IMR-90 (cell line): ENCODE measurements at regions not wholly inside any gene's neighbourhood (a gene's known extent, or its start where the extent isn't known, plus 50 kb on each side); places are given as distances from the start of the nearest gene placed in this dataset.

Experiments
- ATAC-seq: fragments of 200-7000 bp; cut with Tn5 transposase; 2 replicates; pipeline ENCODE4 v1.9.1; 2020; ENCODE audit warnings: low read depth, mild to moderate bottlenecking, moderate library complexity
- BruUV-seq: library from RNA; stranded (reverse); fragments of 400-500 nt; replicated peaks from 2 replicates; lab custom pipeline; 2021; lab: Mats Ljungman, UMichigan
- CTCF ChIA-PET: fragments of 300-600 bp; formaldehyde crosslinking; extraction: SDS; loops from one replicate; lab custom pipeline; 2021; ENCODE audit warnings: antibody characterized with exemption; lab: Yijun Ruan, JAX
- POLR2A ChIA-PET: fragments of 300-600 bp; sonication (Branson Sonifier 250); formaldehyde crosslinking; loops from one replicate; lab custom pipeline; 2022; ENCODE audit warnings: antibody characterized with exemption; ENCODE audit not compliant: unreplicated experiment; lab: Charles Lee
- DNase-seq: peaks from one replicate; pipeline ENCODE4 v3.0.0; 2013
- H2AFZ ChIP-seq: replicated peaks from 2 replicates; pipeline ENCODE3; 2013; ENCODE audit warnings: low read length, mild to moderate bottlenecking; ENCODE audit not compliant: poor library complexity
- H2AK5ac ChIP-seq: 2 replicates; pipeline ENCODE4 v1.6.1; 2013; ENCODE audit warnings: low read depth, low read length, inconsistent platforms
- H2AK9ac ChIP-seq: replicated peaks from 2 replicates; pipeline ENCODE3; 2013; ENCODE audit warnings: mild to moderate bottlenecking, low read depth, low read length, moderate library complexity; ENCODE audit not compliant: poor library complexity
- H2BK120ac ChIP-seq: 2 replicates; pipeline ENCODE4 v1.6.1; 2013; ENCODE audit warnings: low read depth, low read length, inconsistent platforms
- H2BK15ac ChIP-seq: 3 replicates; pipeline ENCODE4 v1.6.1; 2013; ENCODE audit warnings: low read depth, low read length, inconsistent platforms
- H2BK20ac ChIP-seq: 2 replicates; pipeline ENCODE4 v1.6.1; 2013; ENCODE audit warnings: low read depth, mild to moderate bottlenecking, inconsistent platforms, low read length, moderate library complexity
- H2BK5ac ChIP-seq: 2 replicates; pipeline ENCODE4 v1.6.1; 2013; ENCODE audit warnings: mild to moderate bottlenecking, low read depth, low read length, inconsistent platforms; ENCODE audit not compliant: poor library complexity, severe bottlenecking
- H3K14ac ChIP-seq: replicated peaks from 2 replicates; pipeline ENCODE4 v1.6.1; 2013; ENCODE audit warnings: low read depth, low read length, inconsistent platforms
- H3K18ac ChIP-seq: 2 replicates; pipeline ENCODE4 v1.6.1; 2013; ENCODE audit warnings: low read depth, low read length, control low read depth
- H3K23ac ChIP-seq: 2 replicates; pipeline ENCODE4 v1.6.1; 2013; ENCODE audit warnings: low read depth, low read length, inconsistent platforms
- H3K27ac ChIP-seq: 2 replicates; pipeline ENCODE4 v1.5.1; 2013; ENCODE audit warnings: mild to moderate bottlenecking, control low read depth, low read length; ENCODE audit not compliant: insufficient read depth
- H3K27me3 ChIP-seq: 2 replicates; pipeline ENCODE4 v1.6.1; 2013; ENCODE audit warnings: low read length; ENCODE audit not compliant: control insufficient read depth, insufficient read depth
- H3K36me3 ChIP-seq: 2 replicates; pipeline ENCODE4 v1.6.1; 2013; ENCODE audit warnings: low read length, mixed read lengths; ENCODE audit not compliant: control insufficient read depth, insufficient read depth
- H3K4ac ChIP-seq: 2 replicates; pipeline ENCODE4 v1.6.1; 2013; ENCODE audit warnings: low read depth, low read length, inconsistent platforms
- H3K4me1 ChIP-seq: 2 replicates; pipeline ENCODE4 v1.6.1; 2013; ENCODE audit warnings: low read length, mixed read lengths; ENCODE audit not compliant: control insufficient read depth, insufficient read depth
- H3K4me2 ChIP-seq: 2 replicates; pipeline ENCODE4 v1.6.1; 2013; ENCODE audit warnings: low read depth, mild to moderate bottlenecking, control low read depth, low read length, moderate library complexity
- H3K4me3 ChIP-seq: 2 replicates; pipeline ENCODE4 v1.5.1; 2013; ENCODE audit warnings: low read depth, mild to moderate bottlenecking, control low read depth, low read length, moderate library complexity; ENCODE audit not compliant: insufficient read depth
- H3K56ac ChIP-seq: 2 replicates; pipeline ENCODE4 v1.6.1; 2013; ENCODE audit warnings: low read length, inconsistent platforms; ENCODE audit not compliant: insufficient read depth; ENCODE audit errors: extremely low read depth
- H3K79me1 ChIP-seq, 2 experiments: 2 replicates each; pipeline ENCODE4 v1.6.1; 2013; ENCODE audit warnings: low read length in 2 of 2, inconsistent platforms in 1 of 2, low read depth in 1 of 2
- H3K9ac ChIP-seq: 2 replicates; pipeline ENCODE4 v1.6.1; 2013; ENCODE audit warnings: low read depth, low read length, control low read depth
- H3K9me1 ChIP-seq: 2 replicates; pipeline ENCODE4 v1.6.1; 2013; ENCODE audit warnings: low read length, inconsistent platforms; ENCODE audit not compliant: insufficient read depth
- H3K9me3 ChIP-seq: 2 replicates; pipeline ENCODE4 v1.6.1; 2013; ENCODE audit warnings: low read length; ENCODE audit not compliant: control insufficient read depth, insufficient read depth
- H4K20me1 ChIP-seq: 2 replicates; pipeline ENCODE4 v1.6.1; 2013; ENCODE audit warnings: low read length, inconsistent platforms; ENCODE audit not compliant: insufficient read depth
- H4K5ac ChIP-seq: 2 replicates; pipeline ENCODE4 v1.6.1; 2013; ENCODE audit warnings: mild to moderate bottlenecking, low read depth, low read length, control low read depth
- H4K8ac ChIP-seq, 2 experiments: 2 replicates each; pipeline ENCODE4 v1.6.1; 2013; ENCODE audit warnings: low read depth in 2 of 2, low read length in 2 of 2, control low read depth in 1 of 2, inconsistent platforms in 1 of 2
- H4K91ac ChIP-seq: 2 replicates; pipeline ENCODE4 v1.6.1; 2013; ENCODE audit warnings: low read depth, low read length, inconsistent platforms; ENCODE audit not compliant: insufficient read depth
- BHLHE40 ChIP-seq: fragments of 150-350 bp; IDR thresholded peaks from 2 replicates; pipeline ENCODE4 v1.6.1; 2016; ENCODE audit warnings: mild to moderate bottlenecking, low read depth, low read length
- CEBPB ChIP-seq: IDR thresholded peaks from 2 replicates; pipeline ENCODE4 v1.6.1; 2012; ENCODE audit warnings: low read depth, low read length, improper control_type of control experiment
- CHD1 ChIP-seq: IDR thresholded peaks from 2 replicates; pipeline ENCODE4 v1.6.1; 2012; ENCODE audit warnings: low read depth, low read length, improper control_type of control experiment
- FOS ChIP-seq: fragments of 150-350 bp; IDR thresholded peaks from 2 replicates; pipeline ENCODE4 v1.6.1; 2016; ENCODE audit warnings: low read depth, low read length
- MAFK ChIP-seq: IDR thresholded peaks from 2 replicates; pipeline ENCODE4 v1.6.1; 2012; ENCODE audit warnings: low read depth, low read length, improper control_type of control experiment
- MAZ ChIP-seq: IDR thresholded peaks from 2 replicates; pipeline ENCODE4 v1.6.1; 2012; ENCODE audit warnings: low read depth, mild to moderate bottlenecking, low read length, improper control_type of control experiment, moderate library complexity, borderline replicate concordance
- MXI1 ChIP-seq: IDR thresholded peaks from 2 replicates; pipeline ENCODE4 v1.6.1; 2012; ENCODE audit warnings: low read depth, mild to moderate bottlenecking, low read length, moderate library complexity, borderline replicate concordance
- NFE2L2 ChIP-seq: fragments of 150-350 bp; IDR thresholded peaks from 2 replicates; pipeline ENCODE4 v1.6.1; 2016; ENCODE audit warnings: low read depth, mild to moderate bottlenecking, low read length
- POLR2A ChIP-seq: IDR thresholded peaks from 2 replicates; pipeline ENCODE4 v1.6.1; 2012; ENCODE audit warnings: mild to moderate bottlenecking, low read depth, low read length
- RAD21 ChIP-seq: IDR thresholded peaks from 2 replicates; pipeline ENCODE4 v1.6.1; 2012; ENCODE audit warnings: low read length, improper control_type of control experiment
- RCOR1 ChIP-seq: IDR thresholded peaks from 2 replicates; pipeline ENCODE4 v1.6.1; 2012; ENCODE audit warnings: mild to moderate bottlenecking, low read length, improper control_type of control experiment; ENCODE audit not compliant: insufficient replicate concordance
- RFX5 ChIP-seq: IDR thresholded peaks from 2 replicates; pipeline ENCODE4 v1.8.0; 2012; ENCODE audit warnings: low read depth, mild to moderate bottlenecking, low read length, moderate library complexity
- SMC3 ChIP-seq: fragments of 150-350 bp; IDR thresholded peaks from 2 replicates; pipeline ENCODE4 v1.6.1; 2016; ENCODE audit warnings: low read depth, mild to moderate bottlenecking, antibody characterized with exemption, low read length, moderate library complexity
- WGBS, 2 experiments: methylation state at CpG; one replicate each; pipeline versions ENCODE4 v1.1.5 to v1.1.7; 2013; ENCODE audit warnings: missing lambda C conversion rate in 2 of 2; ENCODE audit not compliant: insufficient read length in 1 of 2; ENCODE audit errors: extremely low coverage in 2 of 2; 5-methylcytosine and 5-hydroxymethylcytosine counted together
- dilution Hi-C: fragments of 300-500 bp; cut with HindIII; formaldehyde crosslinking; loops from one replicate; pipeline ENCODE4 v1.14.3; 2018; ENCODE audit warnings: low sequenced_read_pairs; ENCODE audit not compliant: unreplicated experiment
- in situ Hi-C: fragments of 300-500 bp; cut with MboI; formaldehyde crosslinking; loops from 3 replicates; pipeline ENCODE4 v1.14.3; 2019; ENCODE audit warnings: low sequenced_read_pairs, inconsistent platforms, mixed read lengths
- intact Hi-C: fragments of 100-400 bp; cut with micrococcal nuclease; formaldehyde crosslinking; loops from 2 replicates; pipeline ENCODE4 v1.10.0; 2022
- TF ChIP-seq, protein P1 (sequence below): fragments of 150-350 bp; IDR thresholded peaks from 2 replicates; pipeline ENCODE4 v1.6.1; 2017; ENCODE audit warnings: mild to moderate bottlenecking, antibody characterized with exemption, low read length, low read depth
- TF ChIP-seq, protein P2 (sequence below): conservative IDR thresholded peaks from 2 replicates; pipeline ENCODE4 v1.5.1; 2012; ENCODE audit warnings: mild to moderate bottlenecking, low read depth, low read length, improper control_type of control experiment

DNA sequence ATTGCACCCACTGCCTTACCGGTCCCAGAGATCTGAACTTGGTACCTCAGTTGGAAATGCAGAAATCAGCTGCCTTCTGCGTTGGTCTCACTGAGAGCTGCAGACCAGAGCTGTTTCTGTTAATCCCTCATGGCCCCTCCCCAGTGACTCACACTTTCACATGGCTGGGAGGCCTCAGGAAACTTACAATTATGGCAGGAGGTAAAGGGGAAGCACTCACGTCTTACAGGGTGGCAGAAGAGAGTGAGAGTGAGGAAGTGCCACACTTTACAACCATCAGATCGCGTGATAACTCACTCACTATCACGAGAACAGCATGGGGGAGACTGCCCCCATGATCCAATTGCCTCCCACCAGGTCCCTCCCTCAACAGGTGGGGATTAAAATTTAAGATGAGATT lies 648.5 kb downstream of the MTRR start:
- Histone ChIP-seq H3K4me3 (no peak overlapping the region), H4K91ac (no peak overlapping the region), H2BK20ac (no peak overlapping the region), H2AK9ac (no peak overlapping the region), H3K4me1 (no peaks in the 10 kb centered on the region), H3K27ac (no peak overlapping the region), H4K8ac (no peak overlapping the region), H3K36me3 (no peaks in the 10 kb centered on the region), H3K18ac (no peak overlapping the region), H4K20me1 (no peaks in the 10 kb centered on the region), H2AFZ (peak overlapping the region; percentile 33), H3K14ac (no peak overlapping the region), H3K23ac (no peak overlapping the region), H2AK5ac (no peak overlapping the region), H4K5ac (no peak overlapping the region), H3K4ac (no peak overlapping the region), H2BK120ac (no peak overlapping the region), H3K4me2 (no peak overlapping the region), H3K79me1 (no peaks in the 10 kb centered on the region), H3K56ac (no peak overlapping the region), H2BK15ac (no peak overlapping the region), H3K27me3 (no peaks in the 10 kb centered on the region), H3K9me3 (no peaks in the 10 kb centered on the region), H3K9ac (no peak overlapping the region), H3K9me1 (no peaks in the 10 kb centered on the region), H2BK5ac (no peak overlapping the region)
- intact Hi-C loops (no loop called here), in situ Hi-C loops (no loop called here), dilution Hi-C loops (no loop called here)
- peak; percentile 16 for DNase-seq
- ATAC-seq: no peak
- 50% methylated on average over 1 of the region's 6 CpGs; no CpG with 5 or more reads in 1 of the 2 experiments for WGBS, 2 experiments
- ChIA-PET CTCF (no interaction called here), POLR2A (no interaction called here)
- TF ChIP-seq, protein P1, sequence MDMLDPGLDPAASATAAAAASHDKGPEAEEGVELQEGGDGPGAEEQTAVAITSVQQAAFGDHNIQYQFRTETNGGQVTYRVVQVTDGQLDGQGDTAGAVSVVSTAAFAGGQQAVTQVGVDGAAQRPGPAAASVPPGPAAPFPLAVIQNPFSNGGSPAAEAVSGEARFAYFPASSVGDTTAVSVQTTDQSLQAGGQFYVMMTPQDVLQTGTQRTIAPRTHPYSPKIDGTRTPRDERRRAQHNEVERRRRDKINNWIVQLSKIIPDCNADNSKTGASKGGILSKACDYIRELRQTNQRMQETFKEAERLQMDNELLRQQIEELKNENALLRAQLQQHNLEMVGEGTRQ: no peak
- TF ChIP-seq RFX5: no peak
- no peak for TF ChIP-seq CHD1
- no peak for TF ChIP-seq RAD21
- TF ChIP-seq SMC3: no peak
- TF ChIP-seq CEBPB: no peak
- TF ChIP-seq BHLHE40: no peak
- TF ChIP-seq RCOR1: no peak
- TF ChIP-seq, protein P2, sequence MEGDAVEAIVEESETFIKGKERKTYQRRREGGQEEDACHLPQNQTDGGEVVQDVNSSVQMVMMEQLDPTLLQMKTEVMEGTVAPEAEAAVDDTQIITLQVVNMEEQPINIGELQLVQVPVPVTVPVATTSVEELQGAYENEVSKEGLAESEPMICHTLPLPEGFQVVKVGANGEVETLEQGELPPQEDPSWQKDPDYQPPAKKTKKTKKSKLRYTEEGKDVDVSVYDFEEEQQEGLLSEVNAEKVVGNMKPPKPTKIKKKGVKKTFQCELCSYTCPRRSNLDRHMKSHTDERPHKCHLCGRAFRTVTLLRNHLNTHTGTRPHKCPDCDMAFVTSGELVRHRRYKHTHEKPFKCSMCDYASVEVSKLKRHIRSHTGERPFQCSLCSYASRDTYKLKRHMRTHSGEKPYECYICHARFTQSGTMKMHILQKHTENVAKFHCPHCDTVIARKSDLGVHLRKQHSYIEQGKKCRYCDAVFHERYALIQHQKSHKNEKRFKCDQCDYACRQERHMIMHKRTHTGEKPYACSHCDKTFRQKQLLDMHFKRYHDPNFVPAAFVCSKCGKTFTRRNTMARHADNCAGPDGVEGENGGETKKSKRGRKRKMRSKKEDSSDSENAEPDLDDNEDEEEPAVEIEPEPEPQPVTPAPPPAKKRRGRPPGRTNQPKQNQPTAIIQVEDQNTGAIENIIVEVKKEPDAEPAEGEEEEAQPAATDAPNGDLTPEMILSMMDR: no peak
- TF ChIP-seq NFE2L2: no peak
- TF ChIP-seq MXI1: no peak
- TF ChIP-seq MAZ: no peak
- no peak for TF ChIP-seq MAFK
- TF ChIP-seq FOS: no peak
- TF ChIP-seq POLR2A: no peak
- BruUV-seq: no TSS peak
